ENCODE measurements at regions not wholly inside any gene's neighbourhood (a gene's known extent, or its start where the extent isn't known, plus 50 kb on each side); places are given as distances from the start of the nearest gene placed in this dataset.

DNA sequence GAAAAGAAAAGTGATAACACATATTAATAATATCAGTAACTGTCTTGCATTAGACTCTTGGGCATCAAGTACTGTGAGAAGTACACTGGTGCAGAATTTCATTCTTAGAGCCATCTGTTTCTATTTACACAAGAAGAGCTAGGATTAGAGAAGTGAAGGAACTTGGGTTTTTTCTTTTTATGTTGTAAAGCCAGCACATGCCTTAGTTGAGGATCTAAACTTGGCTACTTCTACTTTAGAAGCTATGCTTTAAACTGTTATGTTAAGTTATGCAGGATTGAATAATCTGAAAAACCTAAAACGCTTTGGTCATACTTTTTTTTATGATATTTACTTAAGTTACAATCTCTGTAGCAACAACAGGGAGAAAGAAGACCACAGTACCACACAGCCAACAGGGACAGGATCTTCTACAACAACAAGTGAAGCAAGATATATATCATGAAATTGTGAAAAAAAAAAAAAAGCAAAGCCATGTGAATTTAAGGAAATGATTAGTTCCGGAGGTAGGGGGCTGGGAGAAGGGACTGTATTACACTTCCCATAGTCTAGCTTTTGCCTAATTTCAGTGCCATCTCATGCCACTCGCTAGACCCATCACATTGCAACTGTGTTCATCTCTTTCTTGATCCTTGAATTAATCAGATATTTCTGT lies 305.1 kb upstream of the GOT2 start:
- TF ChIP-seq JUND (IDR thresholded peaks at IDR 0.05) = no peak
- TF ChIP-seq, protein P1, sequence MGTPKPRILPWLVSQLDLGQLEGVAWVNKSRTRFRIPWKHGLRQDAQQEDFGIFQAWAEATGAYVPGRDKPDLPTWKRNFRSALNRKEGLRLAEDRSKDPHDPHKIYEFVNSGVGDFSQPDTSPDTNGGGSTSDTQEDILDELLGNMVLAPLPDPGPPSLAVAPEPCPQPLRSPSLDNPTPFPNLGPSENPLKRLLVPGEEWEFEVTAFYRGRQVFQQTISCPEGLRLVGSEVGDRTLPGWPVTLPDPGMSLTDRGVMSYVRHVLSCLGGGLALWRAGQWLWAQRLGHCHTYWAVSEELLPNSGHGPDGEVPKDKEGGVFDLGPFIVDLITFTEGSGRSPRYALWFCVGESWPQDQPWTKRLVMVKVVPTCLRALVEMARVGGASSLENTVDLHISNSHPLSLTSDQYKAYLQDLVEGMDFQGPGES (IDR thresholded peaks at IDR 0.05; ENCODE audit: low read depth, low read length) = no peak
- TF ChIP-seq SMC3 (IDR thresholded peaks at IDR 0.05; ENCODE audit: low read depth, low read length) = no peak
- Histone ChIP-seq H3K9me2 (no peaks in the 10 kb centered on the region), H3F3A (replicated peaks; ENCODE audit: insufficient read depth) (no peaks in the 10 kb centered on the region), H3K4me2 (no peak overlapping the region), H3K27me3 (ENCODE audit: insufficient read depth) (no peaks in the 10 kb centered on the region), H3K9ac (no peak overlapping the region), H3K4me1 (ENCODE audit: control insufficient read depth in 1 of 2, insufficient read depth in 2 of 2, low read depth in 1 of 2, low read length in 1 of 2) (no peaks in the 10 kb centered on the region), H3K79me2 (ENCODE audit: insufficient read depth) (no peaks in the 10 kb centered on the region), H2AFZ (ENCODE audit: low read depth) (no peak overlapping the region), H3K36me3 (replicated peaks in 1 of 2; ENCODE audit: control insufficient read depth in 1 of 2, insufficient read depth in 2 of 2, low read length in 1 of 2) (no peaks in the 10 kb centered on the region), H3K9me3 (no peaks in the 10 kb centered on the region), H3K4me3 (ENCODE audit: low read depth in 2 of 2, low read length in 1 of 2) (no peak overlapping the region), H4K20me1 (ENCODE audit: insufficient read depth) (no peaks in the 10 kb centered on the region), H3K27ac (ENCODE audit: low read depth in 2 of 2, low read length in 1 of 2) (no peak overlapping the region)
- 23% methylated on average over 3 of the region's 3 CpGs for WGBS (ENCODE audit: low lambda C conversion rate)
- CTCF ChIA-PET = no interaction called here
- no peak for DNase-seq
- POLR2A ChIA-PET = no interaction called here

DNA sequence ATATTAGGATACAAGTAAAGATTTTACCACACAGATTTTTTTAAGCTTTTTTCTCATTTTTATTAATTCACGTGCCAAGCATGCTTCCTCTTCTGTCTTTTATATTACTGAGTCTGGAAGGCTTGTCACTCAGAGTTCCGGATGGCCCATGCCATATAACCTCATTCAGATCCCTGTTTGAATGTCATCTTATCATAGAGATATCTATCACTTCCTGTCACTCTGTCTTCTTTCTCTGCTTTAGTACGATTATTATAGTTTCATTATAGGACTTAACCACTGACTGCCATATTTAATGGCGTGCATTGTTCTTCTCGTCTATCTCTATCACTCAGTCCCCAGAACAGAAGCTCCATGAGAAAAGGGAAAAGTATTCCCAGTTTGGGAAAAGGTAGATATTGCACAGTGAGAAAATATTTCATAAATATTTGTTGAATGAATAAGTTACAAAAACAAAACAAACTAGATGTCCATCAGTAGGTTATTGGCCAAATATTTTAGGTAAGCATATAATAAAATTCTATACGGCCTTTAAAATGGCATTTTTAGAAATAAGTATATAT lies 296.9 kb upstream of the GOT2 start:
- ChIA-PET CTCF (no interaction called here), POLR2A (no interaction called here)
- 38% methylated on average over 6 of the region's 6 CpGs for WGBS (ENCODE audit: low lambda C conversion rate)

DNA sequence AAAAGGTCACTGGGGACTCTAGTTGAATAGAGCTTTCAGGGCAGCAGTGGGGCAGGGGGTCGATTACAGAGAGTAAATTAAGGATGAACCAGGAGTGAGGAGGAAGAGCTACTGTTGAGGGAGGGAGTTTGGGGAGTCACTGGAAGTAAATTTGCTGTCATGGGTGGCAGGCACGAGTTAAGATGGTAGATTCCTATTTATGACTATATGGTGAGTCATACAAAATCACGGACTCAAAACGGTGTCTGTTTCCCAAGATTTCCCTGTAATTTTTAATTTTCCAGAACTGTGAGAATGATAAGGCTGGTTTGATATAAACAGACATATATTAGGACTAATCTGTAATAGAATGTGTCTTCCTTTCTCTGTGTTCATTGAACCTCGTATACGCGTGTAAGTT lies 287.6 kb upstream of the GOT2 start:
- ChIA-PET CTCF (no interaction called here), POLR2A (no interaction called here)
- WGBS (ENCODE audit: low lambda C conversion rate) = 29% methylated on average over 7 of the region's 7 CpGs
- H3K27me3 ChIP-seq (ENCODE audit: insufficient read depth) = no peaks in the 10 kb centered on the region
- no peaks in the 10 kb centered on the region for H3K36me3 ChIP-seq (replicated peaks in 1 of 2; ENCODE audit: control insufficient read depth in 1 of 2, insufficient read depth in 2 of 2, low read length in 1 of 2)
- DNase-seq = no peak
- peaks cover 10% of the 10 kb centered on the region; the same call in 1 of the 2 replicates for H3K9me3 ChIP-seq
- H3K4me1 ChIP-seq (ENCODE audit: control insufficient read depth in 1 of 2, insufficient read depth in 2 of 2, low read depth in 1 of 2, low read length in 1 of 2) = no peaks in the 10 kb centered on the region
- H4K20me1 ChIP-seq (ENCODE audit: insufficient read depth) = no peaks in the 10 kb centered on the region
- H3K27ac ChIP-seq (ENCODE audit: low read depth in 2 of 2, low read length in 1 of 2) = no peak overlapping the region
- no peak overlapping the region for H3K4me2 ChIP-seq
- TF ChIP-seq YY1 (IDR thresholded peaks at IDR 0.05; ENCODE audit: low read depth) = no peak
- TF ChIP-seq, protein P2, sequence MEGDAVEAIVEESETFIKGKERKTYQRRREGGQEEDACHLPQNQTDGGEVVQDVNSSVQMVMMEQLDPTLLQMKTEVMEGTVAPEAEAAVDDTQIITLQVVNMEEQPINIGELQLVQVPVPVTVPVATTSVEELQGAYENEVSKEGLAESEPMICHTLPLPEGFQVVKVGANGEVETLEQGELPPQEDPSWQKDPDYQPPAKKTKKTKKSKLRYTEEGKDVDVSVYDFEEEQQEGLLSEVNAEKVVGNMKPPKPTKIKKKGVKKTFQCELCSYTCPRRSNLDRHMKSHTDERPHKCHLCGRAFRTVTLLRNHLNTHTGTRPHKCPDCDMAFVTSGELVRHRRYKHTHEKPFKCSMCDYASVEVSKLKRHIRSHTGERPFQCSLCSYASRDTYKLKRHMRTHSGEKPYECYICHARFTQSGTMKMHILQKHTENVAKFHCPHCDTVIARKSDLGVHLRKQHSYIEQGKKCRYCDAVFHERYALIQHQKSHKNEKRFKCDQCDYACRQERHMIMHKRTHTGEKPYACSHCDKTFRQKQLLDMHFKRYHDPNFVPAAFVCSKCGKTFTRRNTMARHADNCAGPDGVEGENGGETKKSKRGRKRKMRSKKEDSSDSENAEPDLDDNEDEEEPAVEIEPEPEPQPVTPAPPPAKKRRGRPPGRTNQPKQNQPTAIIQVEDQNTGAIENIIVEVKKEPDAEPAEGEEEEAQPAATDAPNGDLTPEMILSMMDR (IDR thresholded peaks at IDR 0.05) = no peak
- TF ChIP-seq RXRA (IDR thresholded peaks at IDR 0.05; ENCODE audit: borderline replicate concordance, low read depth) = no peak
- no peak overlapping the region for H3K4me3 ChIP-seq (ENCODE audit: low read depth in 2 of 2, low read length in 1 of 2)
- no peak overlapping the region for H2AFZ ChIP-seq (ENCODE audit: low read depth)
- no peaks in the 10 kb centered on the region for H3K9me2 ChIP-seq
- H3K9ac ChIP-seq = no peak overlapping the region
- no peaks in the 10 kb centered on the region for H3F3A ChIP-seq (replicated peaks; ENCODE audit: insufficient read depth)
- H3K79me2 ChIP-seq (ENCODE audit: insufficient read depth) = no peaks in the 10 kb centered on the region

More for the DNA sequence above, 296.9 kb upstream of the GOT2 start:
- no peak for DNase-seq
- Histone ChIP-seq H3K9ac (no peak overlapping the region), H3K79me2 (ENCODE audit: insufficient read depth) (no peaks in the 10 kb centered on the region), H3K4me1 (ENCODE audit: control insufficient read depth in 1 of 2, insufficient read depth in 2 of 2, low read depth in 1 of 2, low read length in 1 of 2) (no peaks in the 10 kb centered on the region), H2AFZ (ENCODE audit: low read depth) (no peak overlapping the region), H3K27ac (ENCODE audit: low read depth in 2 of 2, low read length in 1 of 2) (no peak overlapping the region), H4K20me1 (ENCODE audit: insufficient read depth) (no peaks in the 10 kb centered on the region), H3K9me2 (no peaks in the 10 kb centered on the region), H3F3A (replicated peaks; ENCODE audit: insufficient read depth) (no peaks in the 10 kb centered on the region), H3K4me3 (ENCODE audit: low read depth in 2 of 2, low read length in 1 of 2) (no peak overlapping the region), H3K4me2 (no peak overlapping the region), H3K36me3 (replicated peaks in 1 of 2; ENCODE audit: control insufficient read depth in 1 of 2, insufficient read depth in 2 of 2, low read length in 1 of 2) (no peaks in the 10 kb centered on the region), H3K9me3 (no peaks in the 10 kb centered on the region; the same call in 1 of the 2 replicates), H3K27me3 (ENCODE audit: insufficient read depth) (no peaks in the 10 kb centered on the region)
- TF ChIP-seq, protein P3, sequence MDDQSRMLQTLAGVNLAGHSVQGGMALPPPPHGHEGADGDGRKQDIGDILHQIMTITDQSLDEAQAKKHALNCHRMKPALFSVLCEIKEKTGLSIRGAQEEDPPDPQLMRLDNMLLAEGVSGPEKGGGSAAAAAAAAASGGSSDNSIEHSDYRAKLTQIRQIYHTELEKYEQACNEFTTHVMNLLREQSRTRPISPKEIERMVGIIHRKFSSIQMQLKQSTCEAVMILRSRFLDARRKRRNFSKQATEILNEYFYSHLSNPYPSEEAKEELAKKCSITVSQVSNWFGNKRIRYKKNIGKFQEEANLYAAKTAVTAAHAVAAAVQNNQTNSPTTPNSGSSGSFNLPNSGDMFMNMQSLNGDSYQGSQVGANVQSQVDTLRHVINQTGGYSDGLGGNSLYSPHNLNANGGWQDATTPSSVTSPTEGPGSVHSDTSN (IDR thresholded peaks at IDR 0.05) = no peak

All from SK-N-SH (cell line).